ENCODE measurements at regions not wholly inside any gene's neighbourhood (a gene's known extent, or its start where the extent isn't known, plus 50 kb on each side); places are given as distances from the start of the nearest gene placed in this dataset.

- Histone ChIP-seq H3K4me3 (ENCODE audit: insufficient read depth, low read depth, low read length) (no peak overlapping the region), H3K27me3 (ENCODE audit: control insufficient read depth, insufficient read depth, low read length) (no peaks in the 10 kb centered on the region), H3K36me3 (replicated peaks; ENCODE audit: control insufficient read depth, insufficient read depth, low read length) (no peaks in the 10 kb centered on the region)
- DNase-seq: no peak
These were observed 430.9 kb downstream of the LRIG3 start for GRCh38 chr12:58489394-58489793.

- Histone ChIP-seq H3K4me3 (ENCODE audit: insufficient read depth, low read depth, low read length) (no peak overlapping the region), H3K36me3 (replicated peaks; ENCODE audit: control insufficient read depth, insufficient read depth, low read length) (no peaks in the 10 kb centered on the region), H3K27me3 (ENCODE audit: control insufficient read depth, insufficient read depth, low read length) (no peaks in the 10 kb centered on the region)
- no peak for DNase-seq
These were observed 429.0 kb downstream of the LRIG3 start for GRCh38 chr12:58491306-58491705.

GRCh38 chr12:58496411-58497190 is 423.7 kb downstream of the LRIG3 start:
- no peak overlapping the region for H3K4me3 ChIP-seq (ENCODE audit: insufficient read depth, low read depth, low read length)
- no peak for DNase-seq
- no peaks in the 10 kb centered on the region for H3K27me3 ChIP-seq (ENCODE audit: control insufficient read depth, insufficient read depth, low read length)
- no peaks in the 10 kb centered on the region for H3K36me3 ChIP-seq (replicated peaks; ENCODE audit: control insufficient read depth, insufficient read depth, low read length)

- Histone ChIP-seq H3K36me3 (replicated peaks; ENCODE audit: control insufficient read depth, insufficient read depth, low read length) (no peaks in the 10 kb centered on the region), H3K4me3 (ENCODE audit: insufficient read depth, low read depth, low read length) (no peak overlapping the region), H3K27me3 (ENCODE audit: control insufficient read depth, insufficient read depth, low read length) (no peaks in the 10 kb centered on the region)
- DNase-seq: no peak
These were observed 419.9 kb downstream of the LRIG3 start for GRCh38 chr12:58500399-58500798.

GRCh38 chr12:58502226-58502625 is 418.1 kb downstream of the LRIG3 start:
- Histone ChIP-seq H3K4me3 (ENCODE audit: insufficient read depth, low read depth, low read length) (no peak overlapping the region), H3K27me3 (ENCODE audit: control insufficient read depth, insufficient read depth, low read length) (no peaks in the 10 kb centered on the region), H3K36me3 (replicated peaks; ENCODE audit: control insufficient read depth, insufficient read depth, low read length) (no peaks in the 10 kb centered on the region)
- DNase-seq: no peak

GRCh38 chr12:58502841-58503240 is 417.5 kb downstream of the LRIG3 start:
- H3K36me3 ChIP-seq (replicated peaks; ENCODE audit: control insufficient read depth, insufficient read depth, low read length): no peaks in the 10 kb centered on the region
- H3K4me3 ChIP-seq (ENCODE audit: insufficient read depth, low read depth, low read length): no peak overlapping the region
- H3K27me3 ChIP-seq (ENCODE audit: control insufficient read depth, insufficient read depth, low read length): no peaks in the 10 kb centered on the region
- no peak for DNase-seq

GRCh38 chr12:58503731-58504130 is 416.6 kb downstream of the LRIG3 start:
- no peaks in the 10 kb centered on the region for H3K27me3 ChIP-seq (ENCODE audit: control insufficient read depth, insufficient read depth, low read length)
- no peak overlapping the region for H3K4me3 ChIP-seq (ENCODE audit: insufficient read depth, low read depth, low read length)
- H3K36me3 ChIP-seq (replicated peaks; ENCODE audit: control insufficient read depth, insufficient read depth, low read length): no peaks in the 10 kb centered on the region
- DNase-seq: no peak

GRCh38 chr12:58504143-58504938 is 416.0 kb downstream of the LRIG3 start:
- H3K27me3 ChIP-seq (ENCODE audit: control insufficient read depth, insufficient read depth, low read length): no peaks in the 10 kb centered on the region
- DNase-seq: no peak
- no peak overlapping the region for H3K4me3 ChIP-seq (ENCODE audit: insufficient read depth, low read depth, low read length)
- no peaks in the 10 kb centered on the region for H3K36me3 ChIP-seq (replicated peaks; ENCODE audit: control insufficient read depth, insufficient read depth, low read length)

- Histone ChIP-seq H3K27me3 (ENCODE audit: control insufficient read depth, insufficient read depth, low read length) (no peaks in the 10 kb centered on the region), H3K4me3 (ENCODE audit: insufficient read depth, low read depth, low read length) (no peak overlapping the region), H3K36me3 (replicated peaks; ENCODE audit: control insufficient read depth, insufficient read depth, low read length) (no peaks in the 10 kb centered on the region)
- DNase-seq: no peak
These were observed 411.0 kb downstream of the LRIG3 start for GRCh38 chr12:58509116-58509885.

GRCh38 chr12:58513301-58513834 is 406.9 kb downstream of the LRIG3 start:
- Histone ChIP-seq H3K27me3 (ENCODE audit: control insufficient read depth, insufficient read depth, low read length) (no peaks in the 10 kb centered on the region), H3K36me3 (replicated peaks; ENCODE audit: control insufficient read depth, insufficient read depth, low read length) (no peaks in the 10 kb centered on the region), H3K4me3 (ENCODE audit: insufficient read depth, low read depth, low read length) (no peak overlapping the region)
- no peak for DNase-seq

GRCh38 chr12:58513852-58514251 is 406.5 kb downstream of the LRIG3 start:
- no peaks in the 10 kb centered on the region for H3K27me3 ChIP-seq (ENCODE audit: control insufficient read depth, insufficient read depth, low read length)
- H3K4me3 ChIP-seq (ENCODE audit: insufficient read depth, low read depth, low read length): no peak overlapping the region

GRCh38 chr12:58519839-58520238 is 400.5 kb downstream of the LRIG3 start:
- H3K36me3 ChIP-seq (replicated peaks; ENCODE audit: control insufficient read depth, insufficient read depth, low read length): no peaks in the 10 kb centered on the region
- H3K27me3 ChIP-seq (ENCODE audit: control insufficient read depth, insufficient read depth, low read length): no peaks in the 10 kb centered on the region
- H3K4me3 ChIP-seq (ENCODE audit: insufficient read depth, low read depth, low read length): no peak overlapping the region
- no peak for DNase-seq

More at GRCh38 chr12:58513852-58514251, 406.5 kb downstream of the LRIG3 start:
- no peak for DNase-seq
- H3K36me3 ChIP-seq (replicated peaks; ENCODE audit: control insufficient read depth, insufficient read depth, low read length): no peaks in the 10 kb centered on the region

- no peak overlapping the region for H3K4me3 ChIP-seq (ENCODE audit: insufficient read depth, low read depth, low read length)
- no peak for DNase-seq
- no peaks in the 10 kb centered on the region for H3K36me3 ChIP-seq (replicated peaks; ENCODE audit: control insufficient read depth, insufficient read depth, low read length)
- H3K27me3 ChIP-seq (ENCODE audit: control insufficient read depth, insufficient read depth, low read length): no peaks in the 10 kb centered on the region
These were observed 399.2 kb downstream of the LRIG3 start for GRCh38 chr12:58521152-58521551.

- Histone ChIP-seq H3K4me3 (ENCODE audit: insufficient read depth, low read depth, low read length) (no peak overlapping the region), H3K36me3 (replicated peaks; ENCODE audit: control insufficient read depth, insufficient read depth, low read length) (no peaks in the 10 kb centered on the region), H3K27me3 (ENCODE audit: control insufficient read depth, insufficient read depth, low read length) (no peaks in the 10 kb centered on the region)
- DNase-seq: no peak
These were observed 398.5 kb downstream of the LRIG3 start for GRCh38 chr12:58521796-58522195.

All from H7 (cell line).